NT2/D1 (cell line): ENCODE measurements at regions not wholly inside any gene's neighbourhood (a gene's known extent, or its start where the extent isn't known, plus 50 kb on each side); places are given as distances from the start of the nearest gene placed in this dataset.

Experiments used
- YY1 ChIP-seq: IDR thresholded peaks from 2 replicates; pipeline ENCODE4 v1.6.1; 2011; ENCODE audit not compliant: insufficient read length, insufficient read depth
- ZNF274 ChIP-seq: IDR thresholded peaks from 2 replicates; pipeline ENCODE4 v1.6.1; 2011; ENCODE audit warnings: mild to moderate bottlenecking, low read depth, low read length

DNA sequence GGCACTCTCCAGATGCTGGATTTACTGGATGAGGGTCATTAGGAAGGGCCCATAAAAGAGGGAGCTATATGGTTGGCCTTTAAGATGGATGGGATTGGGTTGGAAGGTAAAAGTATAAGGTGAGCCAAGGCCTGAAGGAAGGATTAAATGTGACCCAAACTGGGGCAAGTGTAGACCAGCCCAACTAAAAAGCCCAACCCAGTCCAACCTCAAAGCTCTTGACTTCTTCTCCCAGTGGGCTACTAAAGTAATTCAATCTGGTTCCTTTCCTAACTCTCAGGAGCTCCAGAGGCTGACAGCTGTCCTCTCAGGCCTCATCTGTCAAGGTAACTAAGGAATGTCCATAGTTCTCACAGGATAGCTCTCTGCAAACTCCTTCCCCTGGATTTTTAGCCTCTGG is 122.2 kb upstream of the EFNA5 start:
- no peak for TF ChIP-seq ZNF274
- no peak for TF ChIP-seq YY1
